H9 (cell line): ENCODE measurements at regions not wholly inside any gene's neighbourhood (a gene's known extent, or its start where the extent isn't known, plus 50 kb on each side); places are given as distances from the start of the nearest gene placed in this dataset.

Experiments
- DNase-seq: peaks from one replicate; pipeline ENCODE4 v3.0.0-alpha.2; 2017
- H2AFZ ChIP-seq: one replicate; pipeline ENCODE4 v1.6.1; 2013; ENCODE audit warnings: mild to moderate bottlenecking, low read length, control low read depth, moderate library complexity
- H2AK5ac ChIP-seq: 2 replicates; pipeline ENCODE4 v1.6.1; 2013; ENCODE audit warnings: low read length, control low read depth, mixed read lengths; ENCODE audit not compliant: insufficient read length
- H2BK120ac ChIP-seq: one replicate; pipeline ENCODE4 v1.6.1; 2013; ENCODE audit warnings: low read depth, mild to moderate bottlenecking, low read length, control low read depth, inconsistent platforms; ENCODE audit not compliant: poor library complexity, severe bottlenecking
- H2BK12ac ChIP-seq: 2 replicates; pipeline ENCODE4 v1.6.1; 2013; ENCODE audit warnings: low read length, control low read depth, mixed read lengths, low read depth; ENCODE audit not compliant: insufficient read length
- H2BK15ac ChIP-seq: 2 replicates; pipeline ENCODE4 v1.6.1; 2013; ENCODE audit warnings: low read depth, low read length, control low read depth
- H2BK20ac ChIP-seq: one replicate; pipeline ENCODE4 v1.6.1; 2013; ENCODE audit warnings: low read depth, mild to moderate bottlenecking, low read length, control low read depth, inconsistent platforms; ENCODE audit not compliant: poor library complexity, severe bottlenecking
- H2BK5ac ChIP-seq: 2 replicates; pipeline ENCODE4 v1.6.1; 2013; ENCODE audit warnings: low read length, control low read depth, mixed read lengths; ENCODE audit not compliant: insufficient read length
- H3K14ac ChIP-seq: 2 replicates; pipeline ENCODE4 v1.6.1; 2013; ENCODE audit warnings: low read length, control low read depth; ENCODE audit not compliant: insufficient read depth
- H3K18ac ChIP-seq: 2 replicates; pipeline ENCODE4 v1.6.1; 2013; ENCODE audit warnings: low read depth, mild to moderate bottlenecking, mixed read lengths, low read length, control low read depth; ENCODE audit not compliant: insufficient read length
- H3K23ac ChIP-seq: 2 replicates; pipeline ENCODE4 v1.6.1; 2013; ENCODE audit warnings: low read length, control low read depth, mixed read lengths, low read depth; ENCODE audit not compliant: insufficient read length
- H3K23me2 ChIP-seq: 2 replicates; pipeline ENCODE4 v1.6.1; 2013; ENCODE audit warnings: low read depth, mild to moderate bottlenecking, mixed read lengths, low read length, control low read depth; ENCODE audit not compliant: insufficient read length, poor library complexity, severe bottlenecking
- H3K27ac ChIP-seq: 2 replicates; pipeline ENCODE4 v1.5.1; 2013; ENCODE audit warnings: low read length, control low read depth, mixed read lengths, low read depth; ENCODE audit not compliant: insufficient read length
- H3K27me3 ChIP-seq: 2 replicates; pipeline ENCODE4 v1.6.1; 2013; ENCODE audit warnings: low read length, control low read depth, inconsistent platforms; ENCODE audit not compliant: insufficient read depth
- H3K4ac ChIP-seq: 2 replicates; pipeline ENCODE4 v1.6.1; 2013; ENCODE audit warnings: low read depth, mild to moderate bottlenecking, control low read depth, inconsistent platforms, low read length, moderate library complexity
- H3K4me1 ChIP-seq: 2 replicates; pipeline ENCODE4 v1.6.1; 2013; ENCODE audit warnings: low read length, control low read depth, inconsistent platforms; ENCODE audit not compliant: insufficient read depth
- H3K4me2 ChIP-seq: 2 replicates; pipeline ENCODE4 v1.6.1; 2013; ENCODE audit warnings: low read length, control low read depth, mixed read lengths; ENCODE audit not compliant: insufficient read length, insufficient read depth
- H3K56ac ChIP-seq: 2 replicates; pipeline ENCODE4 v1.6.1; 2013; ENCODE audit warnings: low read depth, mild to moderate bottlenecking, mixed read lengths, low read length, control low read depth; ENCODE audit not compliant: insufficient read length
- H3K79me1 ChIP-seq: 2 replicates; pipeline ENCODE4 v1.6.1; 2013; ENCODE audit warnings: low read depth, mild to moderate bottlenecking, moderate library complexity, low read length, control low read depth, inconsistent platforms; ENCODE audit not compliant: insufficient read depth, poor library complexity, severe bottlenecking
- H3K79me2 ChIP-seq: 2 replicates; pipeline ENCODE4 v1.6.1; 2013; ENCODE audit warnings: low read length, control low read depth, inconsistent platforms; ENCODE audit not compliant: insufficient read depth
- H3K9ac ChIP-seq: 2 replicates; pipeline ENCODE4 v1.6.1; 2013; ENCODE audit warnings: low read length, control low read depth, mixed read lengths; ENCODE audit not compliant: insufficient read length; ENCODE audit errors: extremely low read depth
- H3K9me3 ChIP-seq: one replicate; pipeline ENCODE4 v1.6.1; 2013; ENCODE audit warnings: low read depth, low read length, inconsistent platforms; ENCODE audit not compliant: control insufficient read depth
- H3T11ph ChIP-seq: one replicate; pipeline ENCODE4 v1.6.1; 2013; ENCODE audit warnings: mild to moderate bottlenecking, low read length, control low read depth, inconsistent platforms
- H4K20me1 ChIP-seq: one replicate; pipeline ENCODE4 v1.6.1; 2013; ENCODE audit not compliant: control insufficient read depth, insufficient read length, insufficient read depth
- H4K5ac ChIP-seq: 2 replicates; pipeline ENCODE4 v1.6.1; 2013; ENCODE audit warnings: low read depth, mild to moderate bottlenecking, mixed read lengths, low read length, control low read depth; ENCODE audit not compliant: insufficient read length
- H4K8ac ChIP-seq: replicated peaks from 2 replicates; pipeline ENCODE4 v1.6.1; 2013; ENCODE audit warnings: low read length, control low read depth, mixed read lengths, low read depth; ENCODE audit not compliant: insufficient read length
- H4K91ac ChIP-seq: 2 replicates; pipeline ENCODE4 v1.6.1; 2013; ENCODE audit warnings: low read depth, mild to moderate bottlenecking, moderate library complexity, mixed read lengths, low read length, control low read depth; ENCODE audit not compliant: insufficient read length
- H3K27ac Mint-ChIP-seq, 3 experiments: 2 replicates in 2 of 3; 3 replicates in 1 of 3; pipeline ENCODE4 v1.8.0; 2020 to 2021; ENCODE audit warnings: mixed read lengths in 3 of 3, mild to moderate bottlenecking in 1 of 3, moderate library complexity in 1 of 3
- H3K27me3 Mint-ChIP-seq: 2 replicates; pipeline ENCODE4 v1.8.0; 2021; ENCODE audit warnings: low read depth, mild to moderate bottlenecking, moderate library complexity, mixed read lengths
- H3K36me3 Mint-ChIP-seq, 3 experiments: 2 replicates in 2 of 3; 3 replicates in 1 of 3; pipeline ENCODE4 v1.8.0; 2020 to 2021; ENCODE audit warnings: low read depth in 3 of 3, mixed read lengths in 3 of 3; ENCODE audit not compliant: insufficient read depth in 1 of 3
- H3K4me1 Mint-ChIP-seq, 2 experiments: 2 replicates each; pipeline ENCODE4 v1.8.0; 2020; ENCODE audit warnings: mixed read lengths in 2 of 2
- H3K4me3 Mint-ChIP-seq, 2 experiments: 2 replicates in 1 of 2; 3 replicates in 1 of 2; pipeline ENCODE4 v1.8.0; 2020 to 2021; ENCODE audit warnings: mild to moderate bottlenecking in 2 of 2, mixed read lengths in 2 of 2, moderate library complexity in 1 of 2
- H3K9me3 Mint-ChIP-seq, 2 experiments: 2 replicates in 1 of 2; 3 replicates in 1 of 2; pipeline ENCODE4 v1.8.0; 2020; ENCODE audit warnings: mild to moderate bottlenecking in 2 of 2, mixed read lengths in 2 of 2, moderate library complexity in 1 of 2
- CTCF ChIP-seq: fragments of 200-600 bp; sonication (generic); conservative IDR thresholded peaks from 3 replicates; pipeline ENCODE4 v1.8.0; 2021; ENCODE audit warnings: antibody characterized with exemption, mild to moderate bottlenecking
- WGBS: extraction: QIAGEN DNeasy Blood & Tissue Kit; methylation state at CpG from one replicate; pipeline ENCODE4 v1.1.7; 2013; ENCODE audit warnings: missing lambda C conversion rate, low lambda C conversion rate, mixed read lengths; ENCODE audit not compliant: insufficient read length; ENCODE audit errors: extremely low coverage; 5-methylcytosine and 5-hydroxymethylcytosine counted together

GRCh38 chr2:182605166-182605565 lies 110.9 kb upstream of the DNAJC10 start:
- TF ChIP-seq CTCF = no peak
- no peaks in the 10 kb centered on the region for H3K79me2 ChIP-seq
- H2BK120ac ChIP-seq = no peak overlapping the region

More at GRCh38 chr2:182605166-182605565, 110.9 kb upstream of the DNAJC10 start:
- Histone ChIP-seq H3K27me3 (no peaks in the 10 kb centered on the region), H3K4me1 (no peaks in the 10 kb centered on the region), H3K23me2 (no peaks in the 10 kb centered on the region), H3T11ph (no peak overlapping the region), H4K91ac (no peak overlapping the region), H2BK5ac (no peak overlapping the region), H4K20me1 (no peaks in the 10 kb centered on the region), H2AFZ (no peak overlapping the region), H3K23ac (no peak overlapping the region), H3K27ac (no peak overlapping the region), H3K14ac (no peak overlapping the region), H3K18ac (no peak overlapping the region), H2BK20ac (no peak overlapping the region), H4K5ac (no peak overlapping the region), H3K79me1 (no peaks in the 10 kb centered on the region), H2BK15ac (no peak overlapping the region), H3K9me3 (no peaks in the 10 kb centered on the region), H3K9ac (no peak overlapping the region), H2AK5ac (no peak overlapping the region), H3K4ac (no peak overlapping the region), H4K8ac (no peak overlapping the region), H2BK12ac (no peak overlapping the region), H3K4me2 (no peak overlapping the region), H3K56ac (no peak overlapping the region)
- Mint-ChIP-seq H3K9me3 (no peaks in the 10 kb centered on the region; a peak in 2 of 5 replicates), H3K36me3 (peaks cover 0 to 2% (median 0%) of the 10 kb centered on the region in 3 experiments; a peak in 1 of 7 replicates), H3K27ac (no peak overlapping the region), H3K4me3 (no peak overlapping the region), H3K27me3 (no peaks in the 10 kb centered on the region), H3K4me1 (no peaks in the 10 kb centered on the region)
- WGBS = no CpG with 5 or more reads among the region's 4 CpGs
- no peak for DNase-seq
